IMR-90 (cell line): ENCODE measurements at regions not wholly inside any gene's neighbourhood (a gene's known extent, or its start where the extent isn't known, plus 50 kb on each side); places are given as distances from the start of the nearest gene placed in this dataset.

ENCODE experiments used
- BHLHE40 ChIP-seq: fragments of 150-350 bp; IDR thresholded peaks from 2 replicates; pipeline ENCODE4 v1.6.1; 2016; ENCODE audit warnings: mild to moderate bottlenecking, low read depth, low read length
- CEBPB ChIP-seq: IDR thresholded peaks from 2 replicates; pipeline ENCODE4 v1.6.1; 2012; ENCODE audit warnings: low read depth, low read length, improper control_type of control experiment
- CTCF ChIP-seq: conservative IDR thresholded peaks from 2 replicates; pipeline ENCODE4 v1.5.1; 2012; ENCODE audit warnings: mild to moderate bottlenecking, low read depth, low read length, improper control_type of control experiment
- FOS ChIP-seq: fragments of 150-350 bp; IDR thresholded peaks from 2 replicates; pipeline ENCODE4 v1.6.1; 2016; ENCODE audit warnings: low read depth, low read length
- MAZ ChIP-seq: IDR thresholded peaks from 2 replicates; pipeline ENCODE4 v1.6.1; 2012; ENCODE audit warnings: low read depth, mild to moderate bottlenecking, low read length, improper control_type of control experiment, moderate library complexity, borderline replicate concordance
- NFE2L2 ChIP-seq: fragments of 150-350 bp; IDR thresholded peaks from 2 replicates; pipeline ENCODE4 v1.6.1; 2016; ENCODE audit warnings: low read depth, mild to moderate bottlenecking, low read length
- POLR2A ChIP-seq: IDR thresholded peaks from 2 replicates; pipeline ENCODE4 v1.6.1; 2012; ENCODE audit warnings: mild to moderate bottlenecking, low read depth, low read length
- RFX5 ChIP-seq: IDR thresholded peaks from 2 replicates; pipeline ENCODE4 v1.8.0; 2012; ENCODE audit warnings: low read depth, mild to moderate bottlenecking, low read length, moderate library complexity
- SMC3 ChIP-seq: fragments of 150-350 bp; IDR thresholded peaks from 2 replicates; pipeline ENCODE4 v1.6.1; 2016; ENCODE audit warnings: low read depth, mild to moderate bottlenecking, antibody characterized with exemption, low read length, moderate library complexity
- TF ChIP-seq, protein P1 (sequence below): fragments of 150-350 bp; IDR thresholded peaks from 2 replicates; pipeline ENCODE4 v1.6.1; 2016; ENCODE audit warnings: low read depth, mild to moderate bottlenecking, low read length, moderate library complexity, borderline replicate concordance
- TF ChIP-seq, protein P2 (sequence below): fragments of 150-350 bp; IDR thresholded peaks from 2 replicates; pipeline ENCODE4 v1.6.1; 2017; ENCODE audit warnings: mild to moderate bottlenecking, antibody characterized with exemption, low read length, low read depth

GRCh38 chr5:4205398-4205797 lies 609.8 kb downstream of the IRX1 start:
- TF ChIP-seq CTCF (no peak), BHLHE40 (no peak), RFX5 (no peak), SMC3 (no peak), MAZ (no peak), FOS (no peak), POLR2A (no peak), NFE2L2 (no peak), CEBPB (no peak)
- TF ChIP-seq, protein P1, sequence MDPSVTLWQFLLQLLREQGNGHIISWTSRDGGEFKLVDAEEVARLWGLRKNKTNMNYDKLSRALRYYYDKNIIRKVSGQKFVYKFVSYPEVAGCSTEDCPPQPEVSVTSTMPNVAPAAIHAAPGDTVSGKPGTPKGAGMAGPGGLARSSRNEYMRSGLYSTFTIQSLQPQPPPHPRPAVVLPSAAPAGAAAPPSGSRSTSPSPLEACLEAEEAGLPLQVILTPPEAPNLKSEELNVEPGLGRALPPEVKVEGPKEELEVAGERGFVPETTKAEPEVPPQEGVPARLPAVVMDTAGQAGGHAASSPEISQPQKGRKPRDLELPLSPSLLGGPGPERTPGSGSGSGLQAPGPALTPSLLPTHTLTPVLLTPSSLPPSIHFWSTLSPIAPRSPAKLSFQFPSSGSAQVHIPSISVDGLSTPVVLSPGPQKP, result no peak
- TF ChIP-seq, protein P2, sequence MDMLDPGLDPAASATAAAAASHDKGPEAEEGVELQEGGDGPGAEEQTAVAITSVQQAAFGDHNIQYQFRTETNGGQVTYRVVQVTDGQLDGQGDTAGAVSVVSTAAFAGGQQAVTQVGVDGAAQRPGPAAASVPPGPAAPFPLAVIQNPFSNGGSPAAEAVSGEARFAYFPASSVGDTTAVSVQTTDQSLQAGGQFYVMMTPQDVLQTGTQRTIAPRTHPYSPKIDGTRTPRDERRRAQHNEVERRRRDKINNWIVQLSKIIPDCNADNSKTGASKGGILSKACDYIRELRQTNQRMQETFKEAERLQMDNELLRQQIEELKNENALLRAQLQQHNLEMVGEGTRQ, result no peak
